GM18868 (cell line): ENCODE measurements at regions not wholly inside any gene's neighbourhood (a gene's known extent, or its start where the extent isn't known, plus 50 kb on each side); places are given as distances from the start of the nearest gene placed in this dataset.
"Not testable (repeated sequence)": the region's sequence is repeated elsewhere in the genome, so short reads cannot be mapped to it uniquely, and the experiment has no call there.

Source experiments
- ATAC-seq: cut with Tn5 transposase; IDR thresholded peaks from one replicate; pipeline ENCODE4 v1.9.1; 2021; ENCODE audit warnings: mild to moderate bottlenecking, moderate library complexity; ENCODE audit not compliant: unreplicated experiment

DNA sequence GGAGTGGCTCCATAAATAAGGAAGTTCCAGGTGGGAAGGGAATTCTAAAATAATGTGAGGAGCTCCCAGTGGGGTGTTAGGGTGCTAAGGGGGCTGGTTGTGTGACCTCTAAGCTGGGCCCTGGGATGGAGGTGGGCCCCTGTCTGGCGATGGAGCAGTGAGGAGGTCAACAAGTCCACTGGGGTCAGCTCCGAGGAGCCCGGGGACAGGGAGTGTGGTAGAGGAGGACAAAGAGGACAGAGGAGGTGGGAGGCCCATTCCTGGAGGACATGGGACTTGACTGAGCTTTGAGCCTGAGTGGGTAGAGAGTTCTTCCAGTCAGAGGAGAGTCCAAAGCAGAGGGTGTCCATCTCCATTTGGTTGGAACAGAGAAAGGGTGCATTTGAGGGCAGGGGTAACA lies 390.2 kb downstream of the TSHZ3 start:
- ATAC-seq: no peak

DNA sequence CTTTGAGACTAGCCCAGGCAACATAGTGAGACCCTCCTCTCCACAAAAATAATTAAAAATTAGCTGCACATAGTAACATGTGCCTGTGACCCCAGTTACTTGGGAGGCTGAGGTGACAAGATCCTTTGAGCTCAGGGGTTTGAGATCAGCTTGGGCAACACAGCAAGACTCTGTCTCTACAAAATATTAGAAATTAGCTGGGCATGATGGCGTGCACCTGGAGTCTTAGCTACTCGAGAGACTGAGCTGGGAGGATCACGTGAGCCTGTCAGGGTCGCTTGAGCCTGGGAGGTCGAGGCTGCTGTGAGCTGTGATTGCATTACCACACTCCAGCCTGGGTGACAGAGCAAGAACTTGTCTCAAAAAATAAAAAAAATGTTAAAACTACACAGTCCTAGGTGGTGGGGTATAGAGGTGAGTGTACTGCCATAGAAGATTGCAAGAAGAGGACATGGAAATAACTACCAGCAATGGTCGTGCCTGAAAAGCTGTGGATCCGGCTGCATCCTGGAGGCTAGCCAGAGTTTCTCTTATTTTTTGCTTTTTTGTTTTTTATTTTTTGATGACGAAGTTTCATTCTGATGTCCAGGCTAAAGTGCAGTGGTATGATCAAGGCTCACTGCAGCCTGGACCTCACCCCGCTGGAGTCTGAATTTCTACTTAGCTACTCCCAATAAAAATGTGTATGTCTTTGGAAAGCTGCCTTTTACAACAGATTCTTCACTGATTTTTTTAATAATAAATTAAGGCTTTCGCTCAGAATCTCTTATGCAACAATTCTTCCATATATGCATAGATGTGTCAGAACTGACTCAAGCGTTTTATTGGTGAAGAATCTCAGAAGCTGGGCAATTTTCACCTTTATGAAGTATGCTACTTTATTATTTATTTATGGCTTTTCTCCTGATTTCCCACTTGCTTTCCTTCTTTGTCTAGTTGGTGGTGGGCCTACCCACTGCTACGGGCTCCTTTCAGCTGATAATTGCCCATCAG lies 393.8 kb downstream of the TSHZ3 start:
- ATAC-seq: no peak

DNA sequence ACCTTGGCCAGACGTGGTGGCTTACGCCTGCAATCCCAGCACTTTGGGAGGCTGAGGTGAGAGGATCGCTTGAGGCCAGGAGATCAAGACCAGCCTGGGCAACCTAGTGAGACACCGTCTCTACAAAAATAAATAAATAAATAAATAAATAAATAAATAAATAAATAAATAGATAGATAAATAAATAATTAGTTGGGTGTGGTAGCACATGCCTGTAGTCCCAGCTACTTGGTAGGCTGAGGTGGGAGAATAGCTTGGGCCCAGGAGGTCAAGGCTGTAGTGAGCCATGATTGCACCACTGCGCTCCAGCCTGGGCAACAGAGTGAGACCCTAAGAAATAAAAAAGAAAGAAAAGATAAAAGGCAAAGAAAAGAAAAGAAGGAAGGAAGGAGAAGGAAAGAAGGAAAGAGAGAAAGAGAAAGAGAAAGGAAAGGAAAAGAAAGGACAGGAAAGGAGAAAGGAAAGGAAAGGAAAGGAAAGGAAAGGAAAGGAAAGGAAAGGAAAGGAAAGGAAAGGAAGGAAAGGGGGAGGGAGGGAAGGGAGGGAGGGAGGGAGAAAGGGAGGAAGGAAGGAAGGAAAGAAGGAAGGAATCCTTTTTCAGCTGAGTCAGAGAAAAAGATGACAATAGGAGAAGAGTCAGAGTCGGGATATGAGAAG lies 404.8 kb downstream of the TSHZ3 start:
- ATAC-seq: not testable (repeated sequence)

DNA sequence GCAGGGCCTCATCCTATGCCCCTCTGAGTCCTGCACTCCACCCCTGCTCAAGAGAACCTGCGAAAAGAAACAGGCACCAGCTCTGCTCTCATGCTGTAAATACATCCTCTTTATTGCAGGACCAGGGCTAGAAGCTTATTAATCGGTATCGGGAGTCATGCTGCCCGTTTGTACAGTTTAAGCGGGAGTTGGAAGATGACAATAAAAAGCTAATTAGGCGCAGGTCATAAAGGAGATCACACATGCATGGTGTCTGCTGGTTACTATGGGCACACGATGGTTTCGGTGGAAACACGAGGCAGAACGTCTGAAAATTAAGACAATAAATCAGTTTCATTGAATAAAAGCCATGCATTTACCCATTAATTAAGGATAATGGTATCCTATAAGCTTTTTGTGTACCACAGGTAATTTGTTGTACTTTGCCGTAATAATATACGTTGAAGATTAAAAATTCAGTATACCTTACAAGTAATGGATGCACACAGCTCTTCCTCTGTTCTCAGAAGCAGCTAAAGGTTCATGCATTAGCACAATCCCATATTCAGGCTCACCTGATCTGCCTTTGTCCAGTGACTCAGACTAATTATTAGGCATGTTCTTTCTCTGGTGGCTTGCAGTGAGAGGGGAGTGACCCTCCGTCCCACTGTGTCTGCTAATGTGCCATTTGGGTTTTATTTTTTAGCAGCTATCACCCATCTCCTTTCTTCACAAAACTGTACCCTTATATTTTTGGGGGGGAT lies 406.0 kb downstream of the TSHZ3 start:
- ATAC-seq: no peak

DNA sequence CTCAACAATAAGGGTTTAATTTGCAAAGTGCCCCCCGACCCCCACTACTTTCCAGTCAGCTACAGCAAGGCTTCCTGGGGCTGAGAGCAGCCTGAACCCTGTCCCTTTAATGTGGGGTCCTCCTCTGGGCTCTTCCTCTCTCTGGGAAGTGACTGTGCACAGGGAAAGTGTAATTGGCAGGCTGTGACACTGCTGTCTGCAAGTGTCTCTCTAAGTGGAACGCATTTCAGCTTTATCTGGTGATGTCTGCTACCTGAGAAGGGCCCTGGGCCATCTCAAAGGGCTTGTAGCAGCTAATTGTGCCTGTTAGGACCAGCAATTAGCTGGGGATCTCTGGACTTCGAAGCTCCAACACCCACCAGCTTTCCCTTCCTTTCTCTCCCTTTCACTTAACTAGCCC lies 406.6 kb downstream of the TSHZ3 start:
- ATAC-seq: no peak

DNA sequence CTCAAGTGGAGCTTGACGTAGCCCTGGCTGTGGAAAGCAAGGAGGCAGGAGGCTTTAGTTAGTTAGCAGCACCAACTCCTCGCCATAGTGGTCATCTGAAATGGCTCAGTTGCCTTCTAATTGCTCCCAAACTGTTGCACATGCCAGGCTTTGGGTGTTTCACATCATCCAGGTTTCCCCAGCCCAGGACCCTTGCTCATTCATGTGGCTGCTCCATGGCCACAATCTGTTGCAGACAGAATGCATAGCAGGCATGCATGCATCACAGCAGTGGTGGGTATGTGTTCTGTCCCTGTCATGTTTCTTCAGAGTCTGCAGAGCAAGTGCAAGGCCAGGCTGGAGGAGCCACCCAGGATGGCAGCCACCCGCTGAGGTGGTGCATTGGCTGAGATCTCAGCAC lies 407.6 kb downstream of the TSHZ3 start:
- no peak for ATAC-seq

DNA sequence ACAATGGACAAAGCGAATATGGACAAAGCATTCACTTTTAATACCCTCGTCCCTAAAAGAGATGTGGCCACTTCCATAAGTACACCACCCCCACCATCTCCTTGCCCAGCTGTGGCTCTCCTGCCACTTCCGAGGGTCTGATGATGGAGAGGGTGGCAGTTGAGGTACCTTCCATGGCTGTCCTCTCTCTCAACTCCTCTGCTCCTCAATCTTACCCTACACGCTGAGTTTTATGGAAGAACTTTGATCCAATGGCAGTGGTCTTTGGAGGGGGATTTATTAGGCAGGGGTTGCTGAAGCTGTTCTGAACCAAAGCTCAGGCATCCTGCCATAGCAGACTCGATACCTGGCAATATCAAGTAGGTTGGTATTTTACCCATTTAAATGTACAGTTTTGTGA lies 413.0 kb downstream of the TSHZ3 start:
- no peak for ATAC-seq

DNA sequence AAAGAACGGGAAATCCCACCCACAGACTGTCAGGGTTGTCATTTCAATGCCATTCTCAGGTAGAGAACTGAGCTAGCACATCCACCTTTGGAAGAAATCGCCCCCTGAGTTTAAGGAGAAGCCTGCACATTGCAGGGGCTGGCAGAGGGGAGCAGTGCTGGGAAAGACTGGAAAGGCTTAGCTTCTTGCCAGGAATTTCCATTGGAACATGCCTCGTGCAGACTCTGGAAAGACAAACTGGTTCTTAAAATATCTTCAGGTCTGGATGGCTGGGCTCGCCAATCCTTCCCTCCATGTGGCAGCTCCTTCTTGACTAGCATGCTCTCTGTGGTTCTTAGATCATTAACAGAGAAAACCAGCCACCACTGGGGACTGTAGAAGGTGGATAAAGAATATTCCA lies 414.1 kb downstream of the TSHZ3 start:
- no peak for ATAC-seq

DNA sequence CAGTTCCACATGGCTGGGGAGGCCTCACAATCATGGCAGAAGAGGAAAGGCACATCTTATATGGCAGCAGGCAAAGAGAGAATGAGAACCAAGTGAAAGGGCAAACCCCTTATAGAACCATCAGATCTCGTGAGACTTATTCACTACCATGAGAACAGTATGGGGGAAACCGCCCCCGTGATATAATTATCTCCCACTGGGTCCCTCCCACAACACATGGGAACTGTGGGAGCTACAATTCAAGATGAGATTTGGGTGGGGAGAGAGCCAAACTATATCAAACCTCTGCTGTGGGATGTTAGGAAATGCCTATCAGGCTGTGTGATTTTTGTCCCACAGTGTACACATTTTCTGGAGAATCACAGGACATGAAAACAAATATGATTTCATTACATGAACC lies 415.8 kb downstream of the TSHZ3 start:
- not testable (repeated sequence) for ATAC-seq

DNA sequence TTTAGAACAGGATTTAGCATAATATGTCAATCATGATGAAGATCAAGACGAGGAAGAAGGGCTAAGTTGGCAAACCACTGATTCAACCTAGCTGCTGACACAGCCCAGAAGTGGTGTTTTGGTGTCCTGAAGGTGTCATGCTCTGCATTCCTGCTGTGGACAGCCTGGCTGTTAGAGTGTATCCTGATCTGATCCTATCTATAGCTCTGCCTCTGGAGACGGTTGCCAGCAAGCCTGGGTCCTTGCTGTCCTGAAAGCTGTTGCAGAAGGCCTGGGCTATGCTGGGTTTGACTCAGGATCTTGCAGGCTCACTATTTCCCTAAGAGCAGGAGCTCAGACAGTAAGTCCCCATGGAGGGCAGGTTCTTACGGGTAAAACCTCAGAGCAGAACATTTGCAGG lies 416.4 kb downstream of the TSHZ3 start:
- ATAC-seq: no peak

DNA sequence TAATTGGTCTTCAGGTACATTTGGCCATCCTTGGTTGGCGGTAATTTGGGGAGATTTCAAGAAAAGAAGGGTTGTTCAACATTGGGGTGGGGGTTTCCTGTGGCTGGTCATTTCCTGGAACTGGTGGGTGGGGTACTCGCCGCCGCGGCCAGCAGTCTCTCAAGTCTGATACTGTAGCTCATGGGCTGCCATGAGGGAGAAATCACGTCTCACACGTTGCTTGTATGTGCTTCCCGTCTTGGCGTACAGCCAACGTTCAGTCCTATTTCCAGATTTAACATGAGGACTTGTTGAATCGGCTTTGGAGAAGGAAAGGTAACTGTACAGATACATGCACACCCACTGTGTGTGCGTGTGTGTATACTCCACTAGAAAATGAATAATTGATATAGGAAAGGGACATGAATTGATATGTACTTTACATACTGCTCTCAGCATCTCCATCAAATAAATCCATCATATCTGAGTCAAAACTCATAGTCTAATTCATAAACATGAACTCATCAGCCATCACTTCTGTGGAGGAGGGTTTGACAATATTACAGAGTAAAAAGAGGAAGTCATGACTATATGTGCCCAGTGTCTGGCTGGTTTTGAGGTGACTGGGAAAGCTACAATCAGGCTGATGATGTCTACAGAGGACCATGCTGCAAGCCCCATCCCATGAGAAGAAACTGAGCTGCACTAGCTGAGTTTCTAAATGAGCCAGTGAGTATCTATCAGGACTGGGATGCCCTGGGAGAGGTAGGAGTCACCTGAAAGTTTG lies 418.1 kb downstream of the TSHZ3 start:
- no peak for ATAC-seq

DNA sequence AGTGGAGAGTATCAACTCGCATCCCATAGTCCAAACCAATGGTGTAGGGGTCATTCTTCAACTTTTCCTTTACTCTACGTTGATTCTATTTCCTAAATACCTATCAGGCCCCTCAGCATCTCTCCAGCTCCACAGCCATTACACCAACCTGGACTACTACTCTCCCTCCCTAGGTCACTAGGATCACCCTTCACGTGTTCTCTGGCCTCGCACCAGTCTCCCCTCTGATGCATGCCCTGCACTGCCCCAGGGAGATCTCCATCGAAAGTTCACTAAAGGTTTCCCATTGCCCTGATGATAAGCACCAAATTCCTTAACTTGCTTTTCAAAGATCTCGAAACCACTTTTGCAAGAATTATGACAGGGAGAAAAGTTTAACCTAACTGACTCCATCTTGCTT lies 421.5 kb downstream of the TSHZ3 start:
- ATAC-seq: no peak

DNA sequence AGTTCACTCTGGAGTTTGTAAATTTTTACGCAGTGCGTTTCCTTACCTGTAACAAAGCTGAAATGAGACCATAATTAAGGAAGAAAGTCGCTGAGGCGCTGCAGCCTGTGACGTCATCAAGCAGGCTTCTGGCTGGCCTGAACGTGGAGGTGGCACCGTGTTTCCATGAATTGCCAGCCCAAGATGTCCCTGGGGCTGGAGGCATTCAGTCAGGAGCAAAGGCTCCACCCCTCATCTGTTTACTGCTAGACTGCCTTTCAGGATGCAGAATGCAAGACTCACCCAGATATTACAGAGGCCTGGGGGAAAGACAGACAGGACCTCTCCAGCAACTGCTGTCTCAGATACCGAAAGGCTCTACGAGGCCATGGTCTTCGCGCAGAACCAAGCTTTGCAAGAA lies 424.6 kb downstream of the TSHZ3 start:
- ATAC-seq: no peak

DNA sequence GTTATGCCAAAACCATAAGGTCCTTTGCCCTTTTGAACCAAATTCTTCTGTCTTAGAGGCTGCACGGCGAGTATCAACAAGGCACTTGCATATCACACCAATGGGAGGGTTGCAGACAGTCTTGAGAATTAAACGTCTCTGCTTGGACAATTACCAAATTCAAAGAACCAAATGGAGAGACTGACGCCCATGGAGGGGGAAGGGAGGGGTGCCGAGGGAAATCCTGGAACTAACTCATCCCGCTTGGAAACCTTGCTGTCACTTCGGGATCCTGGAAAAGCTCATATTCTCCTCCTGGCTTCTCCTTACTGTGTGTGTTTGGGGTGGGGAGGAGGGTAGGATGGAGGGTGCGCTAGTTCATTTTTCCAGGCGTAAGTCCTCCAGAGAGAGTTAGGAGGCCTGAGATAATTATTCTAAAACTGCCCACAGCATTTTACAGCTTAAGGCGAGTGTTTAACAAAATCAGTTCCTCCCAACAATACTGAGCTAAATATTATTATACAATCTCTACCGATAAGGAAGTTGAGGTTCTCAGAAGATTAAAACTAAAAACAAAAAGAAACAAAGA lies 425.1 kb downstream of the TSHZ3 start:
- no peak for ATAC-seq

DNA sequence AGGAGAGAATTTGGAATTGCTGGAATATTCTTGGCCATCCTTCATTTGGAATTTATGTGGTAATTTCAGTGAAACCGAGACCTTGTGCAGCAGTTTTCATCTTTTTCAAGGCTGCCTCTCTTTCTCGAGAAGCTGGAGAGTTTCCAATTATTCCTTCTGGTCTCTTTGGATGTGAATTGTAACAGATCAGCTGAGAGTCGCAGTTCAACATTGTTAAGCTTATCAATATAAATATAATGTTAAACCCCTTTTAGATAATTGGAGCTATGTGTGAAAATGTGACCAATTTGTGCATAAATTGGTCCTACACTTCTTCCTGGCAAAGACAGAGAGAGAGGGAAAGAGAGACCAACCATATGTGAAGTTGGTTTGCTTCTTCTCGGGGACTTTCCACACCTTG lies 425.6 kb downstream of the TSHZ3 start:
- ATAC-seq: no peak

DNA sequence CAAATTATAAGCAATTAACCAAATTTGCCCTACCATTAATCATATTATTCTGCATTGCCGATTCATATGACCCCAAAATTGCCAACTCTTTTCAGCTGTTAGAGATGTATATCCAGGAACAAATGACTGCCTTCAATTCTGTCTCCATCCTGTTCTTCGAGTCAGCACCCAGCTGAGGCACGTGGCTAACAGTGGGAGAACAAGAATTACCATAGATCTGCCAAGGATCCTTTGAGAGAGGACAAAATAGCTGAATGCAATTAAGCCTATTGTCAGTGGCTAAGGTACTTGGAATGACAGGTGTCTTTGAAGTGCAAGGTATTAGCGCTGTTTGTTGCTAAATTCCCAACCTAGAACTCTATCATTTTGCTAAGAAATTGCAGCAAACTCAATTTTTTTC lies 426.1 kb downstream of the TSHZ3 start:
- no peak for ATAC-seq

DNA sequence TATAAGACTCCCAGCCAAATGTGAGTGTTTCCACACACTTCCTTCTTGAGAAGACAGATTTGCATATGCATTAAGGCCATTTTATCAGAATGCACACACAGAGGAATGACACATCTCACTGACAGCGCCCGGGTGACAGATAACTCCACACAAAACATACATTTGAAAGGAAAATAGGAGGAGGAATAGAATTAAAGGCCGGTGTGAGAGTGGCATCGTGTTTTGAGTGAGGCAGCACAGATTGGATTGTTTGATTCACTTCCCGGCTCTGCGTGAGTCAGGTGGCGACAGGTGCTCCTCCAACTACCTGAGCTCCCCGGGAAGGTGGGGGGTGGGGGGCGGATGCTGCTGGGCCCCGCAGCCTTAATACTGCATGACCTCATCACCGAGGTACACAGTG lies 429.0 kb downstream of the TSHZ3 start:
- no peak for ATAC-seq

DNA sequence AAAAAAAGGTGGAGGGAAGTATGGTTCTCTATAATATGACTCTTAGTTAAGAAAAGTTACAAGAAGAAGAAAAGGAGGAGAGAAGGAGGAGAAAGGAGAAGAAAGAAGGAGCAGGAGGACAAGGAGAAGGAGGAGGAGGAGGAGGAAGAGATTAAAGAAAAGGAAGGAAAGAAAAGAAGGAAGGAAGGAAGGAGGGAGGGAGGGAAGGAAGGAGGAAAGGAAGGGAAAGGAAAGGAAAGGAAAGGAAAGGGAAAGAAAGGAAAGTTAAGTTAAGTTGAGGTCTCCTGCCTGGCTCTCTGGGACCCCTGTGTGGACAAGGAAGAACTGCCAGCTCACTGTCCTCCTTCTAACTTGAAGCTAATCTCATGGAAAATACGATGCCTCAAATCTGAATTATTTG lies 429.5 kb downstream of the TSHZ3 start:
- ATAC-seq: no peak

DNA sequence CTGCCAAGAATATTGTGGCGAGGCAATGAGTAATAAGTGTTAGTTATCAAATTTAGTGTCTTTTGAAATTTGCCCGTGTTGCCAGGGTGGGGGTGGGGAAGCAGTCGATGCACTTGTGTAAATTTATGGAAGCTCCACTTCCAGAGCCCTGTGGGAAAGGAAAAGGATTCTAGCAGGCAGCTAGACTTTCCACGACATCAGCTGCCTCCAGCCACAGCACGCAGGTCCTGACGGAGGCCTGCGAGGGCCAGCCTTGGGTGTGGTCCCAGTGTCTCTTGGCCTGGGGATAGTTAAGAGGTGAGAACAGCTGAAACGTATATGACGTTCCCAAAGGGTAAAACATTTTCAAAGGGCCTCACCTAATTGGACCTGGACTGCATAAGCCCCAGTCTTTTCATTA lies 433.0 kb downstream of the TSHZ3 start:
- ATAC-seq: no peak

DNA sequence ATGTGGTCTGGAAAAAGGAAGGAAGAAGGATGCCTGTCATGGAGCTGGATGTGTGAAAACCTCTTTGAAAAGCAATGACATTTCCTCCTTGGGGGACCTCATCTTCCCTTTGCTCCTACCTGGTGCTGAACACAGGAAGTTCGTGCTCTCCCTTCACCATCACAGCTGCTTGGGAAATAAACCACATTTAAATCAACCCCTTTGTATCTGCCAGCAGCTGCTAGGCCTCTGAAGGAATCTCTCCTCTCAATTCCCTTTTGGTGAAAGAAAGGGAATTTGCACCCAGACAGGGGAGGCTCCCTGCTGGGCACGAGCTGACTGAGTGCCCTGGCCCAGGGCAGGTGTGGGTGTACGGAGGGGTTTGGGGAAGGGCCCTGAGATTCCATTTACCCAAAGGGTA lies 437.7 kb downstream of the TSHZ3 start:
- ATAC-seq: no peak
